Osteocyte (in vitro differentiated cells): ENCODE measurements at regions not wholly inside any gene's neighbourhood (a gene's known extent, or its start where the extent isn't known, plus 50 kb on each side); places are given as distances from the start of the nearest gene placed in this dataset.
A peak's percentile ranks its signal among the peaks of the same experiment; 100 is the strongest.

Experiments
- DNase-seq: peaks from one replicate; pipeline ENCODE4 v3.0.0; 2021; ENCODE audit warnings: mixed read lengths; ENCODE audit not compliant: unreplicated experiment; ENCODE audit errors: extremely low spot score
- H3K27ac Mint-ChIP-seq: one replicate; pipeline ENCODE4 v1.8.0; 2021; ENCODE audit warnings: mild to moderate bottlenecking, mixed read lengths; ENCODE audit not compliant: unreplicated experiment
- H3K27me3 Mint-ChIP-seq: one replicate; pipeline ENCODE4 v1.8.0; 2021; ENCODE audit warnings: mixed read lengths; ENCODE audit not compliant: unreplicated experiment
- H3K36me3 Mint-ChIP-seq: one replicate; pipeline ENCODE4 v1.8.0; 2021; ENCODE audit warnings: mixed read lengths; ENCODE audit not compliant: unreplicated experiment
- H3K4me1 Mint-ChIP-seq: one replicate; pipeline ENCODE4 v1.8.0; 2021; ENCODE audit warnings: mixed read lengths; ENCODE audit not compliant: unreplicated experiment
- H3K4me3 Mint-ChIP-seq: one replicate; pipeline ENCODE4 v1.8.0; 2021; ENCODE audit warnings: mild to moderate bottlenecking, moderate library complexity, mixed read lengths; ENCODE audit not compliant: unreplicated experiment
- H3K9me3 Mint-ChIP-seq: one replicate; pipeline ENCODE4 v1.8.0; 2021; ENCODE audit warnings: mixed read lengths; ENCODE audit not compliant: unreplicated experiment
- CTCF ChIP-seq: fragments of 200-600 bp; sonication (generic); IDR thresholded peaks from 2 replicates; pipeline ENCODE4 v1.5.0; 2021; ENCODE audit warnings: antibody characterized with exemption, mild to moderate bottlenecking, moderate library complexity

GRCh38 chr2:111235192-111236015 lies 114.7 kb downstream of the BCL2L11 start:
- Mint-ChIP-seq H3K36me3 (peaks cover 51% of the 10 kb centered on the region), H3K9me3 (peaks cover 11% of the 10 kb centered on the region), H3K4me1 (peaks cover 2% of the 10 kb centered on the region), H3K4me3 (no peak overlapping the region), H3K27ac (peak overlapping the region; percentile 50), H3K27me3 (no peaks in the 10 kb centered on the region)
- no peak for TF ChIP-seq CTCF
- DNase-seq = no peak

GRCh38 chr2:111236025-111236424 lies 115.3 kb downstream of the BCL2L11 start:
- no peak for TF ChIP-seq CTCF
- Mint-ChIP-seq H3K9me3 (peaks cover 7% of the 10 kb centered on the region), H3K36me3 (peaks cover 49% of the 10 kb centered on the region), H3K4me3 (no peak overlapping the region), H3K27me3 (no peaks in the 10 kb centered on the region), H3K4me1 (peaks cover 2% of the 10 kb centered on the region), H3K27ac (peak overlapping the region; percentile 34)
- DNase-seq = no peak

GRCh38 chr2:111238296-111238695 lies 117.6 kb downstream of the BCL2L11 start:
- peaks cover 2% of the 10 kb centered on the region for H3K4me1 Mint-ChIP-seq
- no peak overlapping the region for H3K4me3 Mint-ChIP-seq
- TF ChIP-seq CTCF = no peak
- H3K27ac Mint-ChIP-seq = no peak overlapping the region
- no peaks in the 10 kb centered on the region for H3K9me3 Mint-ChIP-seq
- no peaks in the 10 kb centered on the region for H3K27me3 Mint-ChIP-seq
- no peak for DNase-seq
- peaks cover 34% of the 10 kb centered on the region for H3K36me3 Mint-ChIP-seq

- Mint-ChIP-seq H3K27ac (no peak overlapping the region), H3K27me3 (no peaks in the 10 kb centered on the region)
These were observed 118.4 kb downstream of the BCL2L11 start for GRCh38 chr2:111239107-111239506.

More at GRCh38 chr2:111239107-111239506, 118.4 kb downstream of the BCL2L11 start:
- peaks cover 2% of the 10 kb centered on the region for H3K4me1 Mint-ChIP-seq
- H3K9me3 Mint-ChIP-seq = no peaks in the 10 kb centered on the region
- no peak for TF ChIP-seq CTCF
- peaks cover 27% of the 10 kb centered on the region for H3K36me3 Mint-ChIP-seq
- H3K4me3 Mint-ChIP-seq = no peak overlapping the region
- DNase-seq = no peak
